Kasumi-1 (cell line): ENCODE measurements at regions not wholly inside any gene's neighbourhood (a gene's known extent, or its start where the extent isn't known, plus 50 kb on each side); places are given as distances from the start of the nearest gene placed in this dataset.

Source experiments
- DNase-seq, 2 experiments: peaks; one replicate each; lab custom pipeline; 2025; lab: John Stamatoyannopoulos, UW

DNA sequence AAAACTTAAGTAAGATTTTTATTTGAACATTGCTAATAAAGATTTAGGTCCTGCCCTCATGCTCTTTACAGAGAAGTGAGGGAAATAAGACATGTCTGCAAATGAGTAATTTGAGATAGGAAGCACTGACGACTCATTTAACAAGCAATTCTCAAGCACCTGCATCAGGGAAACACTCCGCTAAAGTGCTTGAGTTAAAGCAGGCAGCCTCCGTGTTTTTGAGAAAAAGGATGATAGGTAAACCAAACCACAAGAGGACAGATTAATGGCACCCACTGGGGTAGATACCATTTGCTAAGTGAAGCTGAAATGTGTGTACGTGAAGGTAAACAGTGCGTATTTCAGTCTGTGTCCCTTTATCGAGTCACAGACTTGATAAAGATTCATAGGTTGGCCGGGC is 184.6 kb upstream of the CARD18 start:
- no peak for DNase-seq

DNA sequence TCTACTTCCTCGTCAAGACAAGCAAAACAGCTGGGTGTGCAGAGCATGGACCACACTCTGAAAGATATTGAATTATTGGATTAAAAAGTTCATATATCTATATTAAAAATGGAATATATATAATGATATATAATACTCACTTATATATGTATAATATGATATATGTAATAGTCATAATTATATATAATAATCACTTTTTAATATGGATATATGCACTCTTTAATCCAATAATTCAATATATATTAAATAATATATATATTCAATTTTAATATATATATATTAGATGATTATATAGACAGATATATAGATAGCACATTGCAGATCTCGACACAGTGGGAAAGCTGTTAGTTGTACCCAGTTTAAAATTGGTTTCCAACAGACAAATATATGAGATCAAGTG is 182.1 kb upstream of the CARD18 start:
- DNase-seq, result no peak

DNA sequence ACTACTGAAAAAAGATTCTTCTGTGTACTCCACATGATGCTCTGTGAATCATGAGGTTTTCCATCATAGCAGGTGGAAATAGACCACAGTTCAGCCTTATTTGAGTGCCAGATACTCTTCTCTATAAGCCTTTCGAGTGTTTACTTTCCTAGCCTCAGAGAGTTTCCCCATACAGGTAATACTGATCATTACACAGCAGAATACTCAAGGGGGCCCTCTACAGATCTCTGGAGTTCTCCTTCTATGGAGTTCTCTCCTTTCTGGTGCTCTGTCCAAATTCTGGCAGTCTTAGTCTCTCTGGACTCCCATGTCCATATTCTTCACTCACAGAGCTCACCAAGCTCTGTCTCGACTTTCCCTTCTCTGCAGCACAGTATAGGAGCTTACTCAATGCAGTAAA is 175.7 kb upstream of the CARD18 start:
- no peak for DNase-seq

DNA sequence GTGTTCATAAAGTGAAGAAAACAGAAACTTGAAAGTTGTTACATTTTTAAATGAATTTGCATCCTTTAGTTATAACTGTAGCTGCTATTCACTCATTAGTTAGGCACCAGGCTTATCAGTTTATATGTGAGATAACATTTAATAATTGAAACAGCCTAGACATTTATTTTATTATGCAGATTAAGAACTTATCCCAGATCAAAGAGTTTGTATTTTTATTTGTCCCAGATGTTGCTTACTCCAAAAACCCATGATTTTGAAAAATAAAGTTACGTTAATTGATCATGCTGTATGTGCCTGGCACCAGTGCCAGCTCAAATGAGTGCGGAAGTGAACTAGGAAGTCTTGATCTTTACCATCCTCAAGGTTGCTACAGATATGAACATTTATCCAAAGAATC is 172.7 kb upstream of the CARD18 start:
- DNase-seq, result no peak

DNA sequence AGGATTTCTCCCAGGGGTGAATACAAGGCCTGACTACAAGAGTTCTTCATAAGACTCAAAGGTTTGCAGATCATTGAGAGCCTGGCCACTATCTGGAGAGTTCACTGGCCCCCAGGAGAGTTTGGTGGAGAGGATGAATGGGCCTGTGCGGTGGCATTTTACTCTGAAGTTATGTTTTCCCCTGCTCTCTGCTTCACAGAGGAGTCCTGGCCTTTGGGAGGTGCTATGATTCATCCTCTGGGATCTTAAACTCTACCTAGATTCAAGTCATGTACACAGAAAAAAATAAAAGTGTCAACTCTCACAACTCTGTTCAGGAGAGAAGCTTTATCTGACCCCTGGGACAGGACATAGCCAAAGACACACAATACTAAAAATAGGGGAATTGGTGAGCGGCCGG is 159.1 kb upstream of the CARD18 start:
- DNase-seq, result no peak

DNA sequence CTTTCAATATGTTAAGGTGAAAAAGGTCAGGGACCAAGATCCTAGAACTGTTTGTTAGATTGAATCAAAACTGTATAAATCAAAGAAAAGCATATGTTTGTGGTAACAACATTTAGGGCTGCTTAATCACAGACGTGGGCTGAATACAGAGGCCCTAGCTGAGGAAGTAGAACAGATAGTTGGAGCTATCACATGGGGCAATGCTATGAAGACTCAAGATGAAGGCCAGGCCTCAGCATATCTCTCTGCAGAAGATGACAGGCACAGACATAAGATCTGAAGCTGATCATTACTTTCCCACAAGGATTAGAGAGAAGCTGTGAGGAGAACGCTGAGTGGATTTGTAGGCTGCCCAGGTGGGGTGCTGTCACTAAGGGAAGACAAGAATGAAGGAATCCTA is 158.6 kb upstream of the CARD18 start:
- no peak for DNase-seq

DNA sequence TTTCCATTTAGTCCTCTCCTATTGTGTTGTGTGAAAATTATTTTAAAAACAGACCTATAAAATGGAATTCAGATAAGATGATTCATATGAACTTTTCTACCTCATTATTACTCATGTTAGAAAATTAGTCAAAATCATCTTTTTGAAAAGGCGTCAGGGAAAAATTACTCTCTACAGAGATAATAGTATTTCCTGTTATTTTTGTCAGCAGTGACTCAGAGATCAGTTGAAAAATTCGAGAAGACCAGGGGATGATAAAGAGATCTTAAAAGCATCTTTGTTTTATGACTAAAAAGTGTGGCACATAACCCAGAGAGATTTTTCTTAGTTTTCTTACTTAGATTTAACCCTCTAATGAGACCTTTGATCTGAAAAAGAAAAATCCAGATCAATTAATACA is 157.9 kb upstream of the CARD18 start:
- no peak for DNase-seq

DNA sequence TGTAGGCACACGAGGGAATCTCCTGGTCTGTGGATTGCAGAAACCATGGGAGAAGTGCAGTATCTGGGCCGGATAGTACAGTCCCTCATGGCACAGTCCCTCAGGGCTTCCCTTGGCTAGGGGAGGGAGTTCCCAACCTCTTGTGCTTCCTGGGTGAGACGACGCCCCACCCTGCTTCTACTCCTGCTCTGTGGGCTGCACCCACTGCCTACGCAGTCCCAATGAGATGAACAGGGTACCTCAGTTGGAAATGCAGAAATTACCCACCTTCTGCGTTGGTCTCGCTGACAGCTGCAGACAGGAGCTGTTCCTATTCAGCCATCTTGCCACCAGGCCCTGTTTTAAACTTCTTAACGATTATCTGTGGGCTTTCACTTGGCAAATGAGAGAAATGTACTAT is 157.2 kb upstream of the CARD18 start:
- no peak for DNase-seq

DNA sequence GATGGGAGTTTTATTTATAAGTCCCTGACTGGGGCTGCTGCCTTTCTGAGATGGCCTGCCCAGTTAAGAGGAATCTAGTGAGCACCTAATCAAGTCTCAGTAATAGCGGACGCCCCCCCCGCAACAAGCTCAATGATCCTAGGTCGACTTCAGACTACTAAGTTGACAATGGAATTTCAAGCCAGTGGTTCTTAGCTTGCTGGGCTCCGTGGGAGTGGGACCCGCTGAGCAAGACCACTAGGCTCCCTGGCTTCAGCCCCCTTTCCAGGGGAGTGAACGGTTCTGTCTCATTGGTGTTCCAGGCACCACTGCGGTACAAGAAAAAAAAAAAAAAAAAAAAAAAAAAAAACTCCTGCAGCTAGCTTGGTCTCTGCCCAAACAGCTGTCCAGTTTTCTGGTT is 156.8 kb upstream of the CARD18 start:
- DNase-seq, result no peak

DNA sequence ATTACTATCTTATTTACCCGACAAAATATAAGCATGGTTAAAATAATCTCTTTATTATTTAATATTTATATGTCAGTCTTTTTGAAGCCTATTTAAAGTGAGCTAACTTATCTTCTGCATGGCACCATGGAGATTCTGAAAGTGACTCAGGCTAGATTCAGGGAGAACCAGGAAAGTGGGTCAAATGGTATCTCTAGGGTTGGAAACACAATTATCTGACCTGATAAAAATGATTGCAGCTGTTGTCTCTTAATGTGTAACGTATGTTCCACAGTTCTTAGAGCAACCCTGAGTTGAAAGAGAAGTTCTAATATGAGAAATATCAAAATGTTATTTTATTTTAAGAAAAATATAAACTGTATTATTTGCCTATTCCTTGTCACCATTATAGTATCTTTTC is 143.1 kb upstream of the CARD18 start:
- DNase-seq, result no peak

DNA sequence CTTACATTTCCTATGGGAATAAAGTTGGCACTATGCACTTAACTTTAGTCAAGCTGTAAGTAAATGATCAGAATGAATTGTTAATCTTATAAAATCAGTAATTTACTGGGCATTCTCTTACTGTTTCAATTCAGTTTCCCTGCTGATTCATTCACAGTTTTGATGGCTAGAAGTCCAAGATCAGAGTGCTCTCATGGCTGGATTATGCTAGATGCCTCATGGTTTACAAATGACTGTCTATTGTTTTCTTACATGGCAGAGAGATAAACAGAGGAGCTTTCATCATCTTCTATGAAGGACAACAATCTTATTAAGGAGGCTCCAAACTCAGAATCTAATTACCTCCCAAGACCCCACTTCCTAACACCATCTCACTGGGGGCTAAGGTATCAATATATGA is 135.1 kb upstream of the CARD18 start:
- DNase-seq, result no peak

DNA sequence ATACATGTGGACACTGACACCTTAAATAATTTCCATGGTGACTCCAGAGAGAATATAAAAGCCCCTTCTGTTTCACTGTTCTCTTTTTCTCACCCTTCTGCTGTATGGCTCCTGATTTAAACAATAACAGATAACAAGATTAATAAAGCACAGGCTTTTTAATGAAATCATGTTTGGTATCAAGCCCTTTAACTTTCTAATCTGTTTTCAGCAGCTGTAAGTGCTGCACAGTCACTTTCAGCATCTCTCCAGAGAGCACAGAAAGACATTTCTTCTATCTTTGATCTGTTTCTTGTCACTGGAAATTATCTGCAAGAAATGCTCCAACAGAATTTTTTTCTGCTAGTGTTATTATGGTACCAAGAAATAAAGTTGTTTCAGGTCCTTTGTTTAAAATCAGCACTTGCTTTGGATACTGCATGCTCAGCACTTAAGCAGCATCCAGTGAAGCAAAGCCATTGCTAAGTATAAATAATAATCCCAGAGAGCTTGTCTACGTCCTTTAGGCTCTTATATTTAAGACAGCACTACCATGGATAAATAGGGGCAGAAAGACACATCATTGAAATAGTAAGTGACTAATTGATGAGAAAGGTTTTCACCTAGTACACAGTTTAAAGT is 134.2 kb upstream of the CARD18 start:
- no peak for DNase-seq

DNA sequence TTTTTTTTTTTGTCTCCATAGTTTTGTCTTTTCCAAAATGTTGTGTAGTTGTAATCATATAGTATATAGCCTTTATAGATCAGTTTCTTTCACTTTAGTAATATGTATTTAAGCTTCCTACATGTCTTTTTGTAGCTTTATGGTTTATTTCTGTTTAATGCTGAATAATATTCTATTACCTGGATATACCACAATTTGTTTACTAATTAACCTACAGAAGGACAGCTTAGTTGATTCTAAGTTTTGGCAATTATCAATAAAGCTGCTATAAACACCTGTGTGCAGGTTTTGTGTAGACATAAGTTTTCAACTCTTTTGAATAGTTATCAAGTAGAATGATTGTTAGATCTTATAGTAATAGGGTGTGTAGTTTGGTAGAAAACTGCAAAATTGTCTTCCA is 130.3 kb upstream of the CARD18 start:
- DNase-seq, result no peak

DNA sequence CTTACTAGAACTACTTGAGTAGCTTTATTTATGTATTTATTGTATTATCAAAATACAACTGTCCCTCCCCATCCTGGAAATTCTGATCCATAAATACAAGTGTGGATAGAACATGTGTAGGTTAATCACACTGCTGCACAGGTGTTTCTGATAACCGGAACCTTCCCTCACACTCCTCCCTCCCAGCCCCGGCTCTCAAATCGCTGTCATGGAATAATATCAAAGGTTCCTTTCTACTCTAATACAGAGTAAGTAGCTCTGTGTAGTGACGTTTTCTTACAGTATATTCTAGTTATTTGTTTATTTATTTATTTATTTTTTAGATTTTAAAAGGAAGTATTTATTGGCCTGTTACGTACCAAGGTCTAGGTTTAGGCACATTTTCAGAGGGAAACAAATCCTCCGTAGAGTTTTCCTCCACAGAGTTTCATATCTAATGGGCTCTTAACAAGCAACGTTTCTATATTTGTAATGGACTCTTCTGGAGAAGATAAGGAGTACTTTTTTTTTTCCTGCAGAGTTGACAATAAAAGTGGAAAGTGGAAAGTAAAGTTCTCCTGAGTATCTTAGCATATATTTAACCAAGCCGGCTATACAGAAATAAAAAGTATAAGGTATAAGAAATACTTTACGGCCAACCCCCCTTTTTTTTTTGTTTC is 129.0 kb upstream of the CARD18 start:
- no peak for DNase-seq

DNA sequence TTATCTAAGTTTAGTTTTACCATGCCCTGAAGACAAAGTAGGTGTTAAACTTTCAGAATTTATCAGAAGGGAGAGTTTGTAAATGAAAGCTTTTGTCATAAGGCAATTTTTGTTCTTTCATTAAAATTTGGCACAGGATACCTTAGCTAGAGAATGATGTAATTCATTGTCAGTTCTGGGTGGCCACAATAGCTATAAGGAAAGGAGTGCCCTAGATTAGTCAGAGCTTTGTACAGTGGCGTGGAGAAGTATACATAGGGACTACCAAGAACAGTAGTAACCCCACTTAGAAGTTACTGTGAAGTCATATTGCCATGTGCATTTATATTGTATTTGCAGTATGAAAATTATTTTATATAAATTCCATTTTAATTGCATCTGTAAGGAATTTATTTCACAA is 126.3 kb upstream of the CARD18 start:
- DNase-seq, result no peak

DNA sequence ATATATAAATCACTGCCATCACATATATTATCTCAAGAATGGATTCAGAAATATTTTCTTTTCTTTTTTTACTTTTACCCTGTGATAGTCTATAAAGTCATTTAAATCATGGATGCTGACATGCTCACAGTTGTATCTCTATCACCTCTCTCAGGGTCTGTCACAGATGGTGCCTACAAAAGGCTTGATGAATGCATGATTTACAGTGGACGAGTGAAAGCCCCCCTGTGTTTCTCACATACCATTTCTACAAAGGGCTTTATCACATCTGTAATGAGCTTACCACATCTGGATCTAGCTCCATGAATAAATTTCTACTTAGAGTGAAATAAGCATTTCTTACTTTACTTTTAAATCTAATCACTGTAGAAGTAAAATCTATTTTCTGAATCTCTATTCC is 121.4 kb upstream of the CARD18 start:
- DNase-seq, result no peak

DNA sequence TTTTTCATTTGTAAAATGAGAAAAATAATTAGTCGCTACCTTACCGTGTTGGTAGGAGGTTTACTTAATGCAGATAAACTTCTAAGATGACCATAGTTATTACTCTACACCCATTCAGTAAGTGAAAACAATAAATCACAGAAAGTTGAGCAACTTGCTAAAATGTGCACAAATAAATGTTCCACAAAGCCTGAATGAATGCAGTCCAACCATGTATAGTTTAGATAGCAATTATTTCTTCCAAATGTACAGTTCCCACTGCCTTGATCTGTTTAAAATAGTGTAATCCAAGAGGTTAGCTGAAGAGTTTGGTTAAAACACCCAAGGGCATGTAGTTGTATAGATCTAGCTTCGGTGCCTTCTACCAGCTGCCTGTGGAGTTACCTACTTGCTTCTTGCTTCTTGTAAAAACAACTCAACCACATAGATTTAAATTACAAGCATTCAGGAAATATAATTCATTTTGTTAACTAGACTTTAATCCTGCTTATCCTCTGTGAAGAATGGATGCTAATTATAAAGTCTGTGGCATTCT is 106.3 kb upstream of the CARD18 start:
- no peak for DNase-seq

DNA sequence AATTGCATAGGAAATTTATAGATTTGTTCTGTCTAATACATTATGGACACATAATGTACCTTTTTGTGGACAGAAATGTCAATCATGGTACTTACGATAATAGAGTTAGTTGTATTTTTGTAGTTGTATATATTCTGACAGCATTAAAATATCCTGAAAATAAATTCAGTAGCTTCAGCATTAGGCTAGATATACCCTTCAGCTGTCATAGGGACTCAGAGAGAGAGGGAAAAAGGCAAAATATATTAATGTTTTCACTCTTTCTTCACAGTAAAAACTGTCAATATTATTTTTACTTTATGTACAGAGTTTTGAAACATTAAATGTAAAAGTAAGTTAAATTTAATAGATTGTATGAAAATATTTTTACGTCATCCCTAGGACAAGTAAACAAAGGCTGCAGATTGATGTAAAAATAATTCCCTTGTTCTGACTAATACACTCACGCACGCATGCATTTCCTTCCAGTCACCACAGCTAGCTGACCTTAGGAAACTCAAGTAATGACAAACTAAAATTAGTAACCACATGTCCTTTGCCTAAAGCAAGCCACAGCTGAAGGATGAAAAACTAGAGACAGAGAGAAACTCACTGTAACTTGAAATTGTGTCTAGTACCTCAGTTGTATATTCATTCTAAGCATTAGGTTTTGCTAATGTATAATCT is 104.7 kb upstream of the CARD18 start:
- peak; percentile 57 to 61 for DNase-seq

DNA sequence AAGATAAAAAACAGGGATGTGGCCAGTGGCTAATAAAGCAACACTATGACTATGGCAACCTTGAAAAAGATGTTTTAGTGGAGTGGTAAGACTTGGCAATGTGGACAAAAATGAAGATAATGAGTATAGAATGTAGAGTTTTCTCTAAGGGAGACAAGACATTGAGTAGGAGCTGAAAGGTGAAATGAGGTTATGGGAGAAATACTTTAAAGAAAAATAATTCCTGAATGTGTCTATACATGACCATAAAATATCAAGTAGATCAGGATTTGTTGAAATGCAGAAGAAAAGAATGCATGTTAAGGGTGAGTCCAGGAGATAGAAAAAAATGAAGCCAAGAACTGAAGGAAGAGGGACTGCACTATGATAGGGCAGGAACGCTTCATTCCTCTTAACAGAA is 101.6 kb upstream of the CARD18 start:
- no peak for DNase-seq

DNA sequence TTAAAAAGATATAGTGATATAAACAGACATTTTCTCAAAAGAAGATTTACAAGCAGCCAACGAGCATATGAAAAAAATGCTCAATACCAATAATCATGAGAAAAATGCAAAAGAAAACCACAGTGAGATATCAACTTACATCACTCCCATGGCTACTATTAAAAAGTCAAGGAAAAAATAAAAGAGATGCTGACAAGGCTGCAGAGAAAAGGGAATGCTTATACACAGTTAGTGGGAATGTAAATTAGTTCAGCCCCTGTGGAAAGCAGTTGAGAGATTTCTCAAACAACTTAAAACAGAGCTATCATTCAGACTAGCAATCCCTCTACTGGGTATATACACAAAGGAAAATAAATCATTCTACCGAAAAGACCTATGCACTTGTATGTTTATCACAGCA is 97.1 kb upstream of the CARD18 start:
- DNase-seq, result no peak

DNA sequence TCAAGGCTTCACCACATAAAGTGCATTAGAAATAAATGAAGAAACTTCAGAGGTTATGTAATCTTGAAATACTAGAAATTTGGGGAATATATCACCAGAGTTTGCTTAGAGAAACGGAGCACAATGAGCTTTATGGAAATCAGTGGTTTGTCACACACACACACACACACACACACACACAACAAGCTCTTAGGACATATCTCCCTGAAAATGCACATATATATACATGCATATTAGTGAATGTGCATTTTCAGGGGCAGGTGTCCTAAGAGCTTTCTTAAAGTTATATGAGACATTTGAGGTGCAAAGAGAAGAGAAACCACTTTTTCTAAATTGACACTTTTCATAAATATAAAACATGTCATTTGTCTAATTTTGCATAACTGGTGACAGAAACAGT is 93.7 kb upstream of the CARD18 start:
- DNase-seq, result no peak

DNA sequence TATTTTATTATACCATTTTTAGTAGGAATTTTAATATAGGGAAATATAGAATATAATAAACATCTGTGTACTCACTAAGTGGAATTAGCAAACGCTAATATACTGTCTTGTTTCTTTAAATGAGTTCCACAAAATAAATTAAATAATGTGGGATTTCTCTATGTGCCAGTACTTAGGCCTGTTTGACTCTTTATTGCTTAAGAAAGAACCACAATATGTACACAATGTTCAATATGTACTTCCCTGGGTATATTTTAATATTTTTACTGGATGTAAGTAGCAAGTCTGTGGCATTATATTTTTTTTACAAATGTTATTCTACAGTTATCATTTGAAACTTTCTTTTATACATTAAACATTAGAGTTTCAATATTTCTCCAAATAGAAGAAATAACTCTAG is 92.5 kb upstream of the CARD18 start:
- DNase-seq, result no peak

DNA sequence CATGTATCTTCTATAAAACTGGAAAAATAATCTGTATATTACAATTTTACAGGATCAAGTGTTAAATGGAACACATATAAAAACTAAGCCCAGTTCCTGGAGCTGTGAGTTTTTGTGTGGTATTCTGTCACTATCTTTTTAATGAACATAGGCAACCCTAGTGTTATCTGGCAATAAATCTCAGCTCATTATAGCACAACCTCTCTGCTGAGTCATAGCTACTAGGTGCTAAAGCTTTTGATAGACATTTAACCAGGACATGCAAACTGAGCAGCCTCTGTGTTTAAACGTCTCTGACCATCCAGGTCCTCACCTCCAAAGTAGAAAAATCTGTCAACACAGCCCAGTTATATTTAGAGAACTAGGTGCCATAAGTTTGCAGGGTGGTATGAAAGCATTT is 91.0 kb upstream of the CARD18 start:
- DNase-seq, result no peak

DNA sequence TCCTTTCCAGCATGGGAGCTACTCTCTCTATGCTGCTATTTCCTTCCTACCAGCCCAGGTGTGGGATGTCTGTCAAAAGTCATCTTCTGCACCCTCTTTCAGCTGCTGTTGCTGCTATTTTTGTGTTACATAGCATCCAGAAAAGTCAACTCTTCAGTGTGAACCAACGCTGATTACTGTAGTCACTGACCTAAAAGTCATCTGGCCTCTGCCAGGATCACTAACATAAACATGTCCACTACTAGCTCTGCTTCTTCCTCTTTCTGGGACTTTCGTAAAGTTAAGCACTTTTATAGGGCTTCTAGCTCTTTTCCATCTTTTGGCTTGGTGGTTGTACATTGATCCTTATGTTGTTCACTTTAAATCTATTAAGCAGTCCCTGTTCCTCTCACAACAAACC is 90.2 kb upstream of the CARD18 start:
- DNase-seq, result no peak
